ENCODE measurements at regions not wholly inside any gene's neighbourhood (a gene's known extent, or its start where the extent isn't known, plus 50 kb on each side); places are given as distances from the start of the nearest gene placed in this dataset.

DNA sequence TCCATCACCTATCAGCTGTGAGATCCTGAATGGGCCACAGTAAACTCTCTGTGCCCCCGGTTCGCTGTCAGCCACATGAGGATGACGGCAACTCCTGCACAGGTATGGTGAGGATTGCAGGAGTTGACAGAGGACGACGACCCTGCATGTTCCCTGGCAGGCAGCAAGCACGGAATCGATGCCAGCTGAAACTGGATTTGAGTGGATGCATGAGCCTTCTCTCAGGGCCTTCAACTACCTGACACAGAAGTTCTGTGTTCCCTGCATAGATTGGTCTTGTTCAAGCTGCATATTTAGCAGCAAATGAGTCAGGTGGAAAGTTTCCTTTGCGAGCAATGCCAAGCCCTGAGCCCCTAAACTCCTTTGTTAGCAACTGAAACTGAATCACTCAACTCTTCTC lies 69.6 kb upstream of the PTCH1 start:
- Histone ChIP-seq H3K4me3 (no peak overlapping the region), H3K27ac (no peak overlapping the region), H3K27me3 (no peaks in the 10 kb centered on the region), H3K9me3 (no peaks in the 10 kb centered on the region), H3K4me1 (no peaks in the 10 kb centered on the region), H3K36me3 (no peaks in the 10 kb centered on the region)
- no peak for TF ChIP-seq CTCF (IDR thresholded peaks at IDR 0.05)
- intact Hi-C loops (cut with DNase I; ENCODE audit: low total_unique reads), result no loop called here
- no peak for DNase-seq

GRCh38 chr9:95585824-95586223 lies 69.1 kb upstream of the PTCH1 start:
- no peak for DNase-seq
- no peak overlapping the region for H3K27ac ChIP-seq
- no peaks in the 10 kb centered on the region for H3K9me3 ChIP-seq
- H3K36me3 ChIP-seq, result no peaks in the 10 kb centered on the region
- intact Hi-C loops (cut with DNase I; ENCODE audit: low total_unique reads), result no loop called here
- H3K4me3 ChIP-seq, result no peak overlapping the region
- no peaks in the 10 kb centered on the region for H3K4me1 ChIP-seq
- TF ChIP-seq CTCF (IDR thresholded peaks at IDR 0.05), result no peak
- no peaks in the 10 kb centered on the region for H3K27me3 ChIP-seq

DNA sequence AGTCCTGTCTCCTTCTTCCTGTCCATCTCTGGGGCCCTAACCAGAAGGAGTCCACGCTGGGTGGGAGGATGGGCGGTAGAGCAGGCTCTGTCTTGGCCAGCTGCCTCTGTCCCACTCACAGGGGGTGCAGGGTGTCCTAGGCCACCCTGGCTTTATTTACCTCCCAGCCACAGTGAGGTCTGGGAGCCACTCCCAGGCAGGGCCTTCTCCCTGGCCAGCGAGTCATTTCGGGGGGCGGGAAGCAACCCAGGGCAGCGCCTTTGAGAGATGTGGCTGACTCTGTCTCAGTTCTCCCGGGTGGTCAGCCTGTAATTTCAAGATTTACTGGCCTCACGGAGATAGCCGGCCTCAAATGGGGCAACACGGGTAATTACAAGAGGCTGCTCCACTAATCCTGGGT lies 67.4 kb upstream of the PTCH1 start:
- Histone ChIP-seq H3K27ac (no peak overlapping the region), H3K4me1 (no peaks in the 10 kb centered on the region), H3K4me3 (no peak overlapping the region), H3K9me3 (no peaks in the 10 kb centered on the region), H3K27me3 (no peaks in the 10 kb centered on the region), H3K36me3 (no peaks in the 10 kb centered on the region)
- intact Hi-C loops (cut with DNase I; ENCODE audit: low total_unique reads), result no loop called here
- no peak for DNase-seq
- TF ChIP-seq CTCF (IDR thresholded peaks at IDR 0.05), result no peak

DNA sequence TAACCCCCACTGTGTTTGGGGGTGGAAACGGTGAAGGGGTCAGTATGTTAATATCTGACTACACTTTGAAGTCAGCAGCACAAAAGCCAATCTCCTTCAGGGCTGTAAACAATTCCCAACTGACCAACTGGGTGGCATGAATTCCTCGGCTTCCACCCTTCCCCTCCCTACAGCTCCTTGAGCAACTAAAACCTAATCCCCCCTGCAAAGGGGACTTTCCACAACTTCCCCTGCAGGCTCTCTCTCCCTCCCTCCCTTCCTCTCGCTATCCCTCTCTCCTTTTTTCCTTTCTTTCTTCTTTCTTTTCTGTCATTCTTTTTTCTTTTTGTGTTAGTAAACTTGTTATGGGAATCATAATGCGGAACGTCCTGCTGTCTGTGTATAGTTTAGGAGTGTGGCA lies 65.1 kb upstream of the PTCH1 start:
- Histone ChIP-seq H3K27ac (no peak overlapping the region), H3K36me3 (no peaks in the 10 kb centered on the region), H3K27me3 (peaks cover 0 to 3% of the 10 kb centered on the region in 2 donors), H3K4me3 (no peak overlapping the region), H3K4me1 (no peaks in the 10 kb centered on the region), H3K9me3 (no peaks in the 10 kb centered on the region)
- no peak for TF ChIP-seq CTCF (IDR thresholded peaks at IDR 0.05)
- intact Hi-C loops (cut with DNase I; ENCODE audit: low total_unique reads), result no loop called here
- DNase-seq, result no peak

DNA sequence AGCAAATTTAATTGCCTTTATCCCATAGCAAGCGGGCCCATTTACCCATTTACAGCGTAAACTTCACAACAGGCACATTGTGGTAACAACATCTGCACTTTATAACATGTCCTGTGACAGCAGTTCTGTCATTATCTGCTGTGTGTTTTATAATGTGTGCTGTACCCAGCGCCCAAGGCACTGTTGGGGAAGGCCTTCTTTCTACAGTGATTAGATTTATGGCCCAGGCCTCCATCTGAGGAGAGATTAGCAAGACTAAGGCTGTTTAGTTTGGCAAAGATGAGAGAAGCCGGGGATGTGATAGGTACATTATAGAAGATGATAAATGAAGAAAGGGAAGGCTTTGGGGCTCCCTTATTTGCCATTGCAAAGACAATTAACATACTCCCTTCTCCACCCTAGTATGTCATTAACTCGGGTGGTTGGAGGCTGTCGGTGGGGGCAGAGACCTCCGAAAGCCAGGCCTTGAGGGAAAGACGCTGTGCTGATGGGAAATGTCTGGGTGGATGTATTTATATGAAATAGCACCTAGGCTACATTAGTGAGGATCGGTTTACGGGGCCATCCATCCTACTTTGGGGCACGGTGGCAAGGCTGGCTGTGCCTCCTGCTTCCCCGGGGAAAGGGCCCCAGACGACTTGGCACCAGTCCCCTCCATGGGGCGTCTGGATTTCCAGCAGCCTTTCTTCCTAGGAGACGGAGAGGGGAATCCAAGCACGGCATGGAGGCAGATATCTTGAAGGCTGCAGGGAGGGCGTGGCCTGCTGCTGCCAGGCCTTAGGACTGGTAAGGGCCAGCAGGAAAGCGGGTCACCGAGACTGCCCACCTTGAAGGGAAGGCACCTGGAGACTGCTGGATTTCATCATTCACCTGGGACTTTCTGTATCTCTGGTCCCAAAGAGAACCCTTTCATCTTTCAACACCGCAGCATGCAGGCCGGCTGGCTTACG lies 64.3 kb upstream of the PTCH1 start:
- no peaks in the 10 kb centered on the region for H3K36me3 ChIP-seq
- no peak overlapping the region for H3K4me3 ChIP-seq
- intact Hi-C loops (cut with DNase I; ENCODE audit: low total_unique reads), result no loop called here
- DNase-seq, result no peak
- no peak overlapping the region for H3K27ac ChIP-seq
- H3K4me1 ChIP-seq, result no peaks in the 10 kb centered on the region
- no peaks in the 10 kb centered on the region for H3K9me3 ChIP-seq
- H3K27me3 ChIP-seq, result peaks cover 0 to 3% of the 10 kb centered on the region in 2 donors
- TF ChIP-seq CTCF (IDR thresholded peaks at IDR 0.05), result no peak

Measured in tibial artery (tissue), 4 donors.